ENCODE measurements at regions not wholly inside any gene's neighbourhood (a gene's known extent, or its start where the extent isn't known, plus 50 kb on each side); places are given as distances from the start of the nearest gene placed in this dataset.

DNA sequence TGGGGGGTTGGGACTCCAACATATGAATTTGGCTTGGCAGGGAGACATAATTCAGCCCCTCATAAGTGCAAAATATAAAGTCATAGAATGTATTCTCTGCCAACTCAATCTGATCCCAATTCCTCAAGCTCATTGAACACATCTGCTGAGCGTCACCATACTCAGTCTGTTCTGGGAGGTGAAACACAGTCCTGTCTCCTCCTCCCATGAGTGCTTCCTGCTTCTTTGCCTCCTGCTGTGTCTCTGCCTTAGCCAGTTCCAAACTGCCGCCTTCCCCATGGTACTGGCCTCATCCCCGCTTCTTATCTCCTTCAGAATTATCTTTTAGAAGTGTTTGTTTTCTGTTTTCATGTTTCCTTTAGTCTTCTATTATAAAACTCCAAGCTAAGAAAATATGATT, 365.5 kb downstream of the TNS3 start:
- TF ChIP-seq EZH2phosphoT487 (IDR thresholded peaks at IDR 0.05; ENCODE audit: borderline replicate concordance) = no peak
- no peak for TF ChIP-seq CTCF (conservative IDR thresholded peaks at IDR 0.05; ENCODE audit: low read length)
